HG03045 (cell line): ENCODE measurements at regions not wholly inside any gene's neighbourhood (a gene's known extent, or its start where the extent isn't known, plus 50 kb on each side); places are given as distances from the start of the nearest gene placed in this dataset.

ENCODE experiments used
- ATAC-seq: cut with Tn5 transposase; IDR thresholded peaks from one replicate; pipeline ENCODE4 v1.9.1; 2021; ENCODE audit warnings: mild to moderate bottlenecking, moderate library complexity; ENCODE audit not compliant: unreplicated experiment

- no peak for ATAC-seq
Measured at GRCh38 chr10:31261511-31262311, 57.3 kb upstream of the ZEB1 start.

- ATAC-seq = no peak
Measured at GRCh38 chr10:31262672-31263071, 56.3 kb upstream of the ZEB1 start.

GRCh38 chr10:31263903-31264302 lies 55.1 kb upstream of the ZEB1 start:
- ATAC-seq = no peak

GRCh38 chr10:31268444-31269303 lies 50.3 kb upstream of the ZEB1 start:
- no peak for ATAC-seq
